ENCODE measurements at regions not wholly inside any gene's neighbourhood (a gene's known extent, or its start where the extent isn't known, plus 50 kb on each side); places are given as distances from the start of the nearest gene placed in this dataset.

DNA sequence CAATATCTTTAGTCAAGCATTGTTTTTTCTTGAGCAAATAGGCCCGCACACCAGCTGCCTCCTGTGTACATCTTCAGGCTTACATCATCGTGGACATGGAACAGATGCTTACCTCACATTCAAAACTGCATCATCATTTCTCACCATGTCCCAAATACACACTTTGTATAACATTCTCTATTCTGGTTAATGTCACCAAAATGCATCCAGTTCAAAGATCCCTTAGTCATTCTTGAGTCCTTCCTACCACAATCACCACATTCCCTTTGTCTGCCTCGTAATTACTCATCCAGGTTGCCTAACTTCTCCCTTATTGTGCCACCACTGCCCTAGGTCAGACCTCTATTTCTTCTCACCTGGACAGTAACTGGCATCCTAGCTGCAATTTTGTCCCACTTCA lies 373.7 kb upstream of the GALNT5 start:
- H3K4me3 ChIP-seq (replicated peaks; ENCODE audit: low read depth, low read length), result no peak overlapping the region
- DNase-seq (ENCODE audit: extremely low read depth, low read depth), result no peak
- TF ChIP-seq, protein P1, sequence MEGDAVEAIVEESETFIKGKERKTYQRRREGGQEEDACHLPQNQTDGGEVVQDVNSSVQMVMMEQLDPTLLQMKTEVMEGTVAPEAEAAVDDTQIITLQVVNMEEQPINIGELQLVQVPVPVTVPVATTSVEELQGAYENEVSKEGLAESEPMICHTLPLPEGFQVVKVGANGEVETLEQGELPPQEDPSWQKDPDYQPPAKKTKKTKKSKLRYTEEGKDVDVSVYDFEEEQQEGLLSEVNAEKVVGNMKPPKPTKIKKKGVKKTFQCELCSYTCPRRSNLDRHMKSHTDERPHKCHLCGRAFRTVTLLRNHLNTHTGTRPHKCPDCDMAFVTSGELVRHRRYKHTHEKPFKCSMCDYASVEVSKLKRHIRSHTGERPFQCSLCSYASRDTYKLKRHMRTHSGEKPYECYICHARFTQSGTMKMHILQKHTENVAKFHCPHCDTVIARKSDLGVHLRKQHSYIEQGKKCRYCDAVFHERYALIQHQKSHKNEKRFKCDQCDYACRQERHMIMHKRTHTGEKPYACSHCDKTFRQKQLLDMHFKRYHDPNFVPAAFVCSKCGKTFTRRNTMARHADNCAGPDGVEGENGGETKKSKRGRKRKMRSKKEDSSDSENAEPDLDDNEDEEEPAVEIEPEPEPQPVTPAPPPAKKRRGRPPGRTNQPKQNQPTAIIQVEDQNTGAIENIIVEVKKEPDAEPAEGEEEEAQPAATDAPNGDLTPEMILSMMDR (IDR thresholded peaks at IDR 0.05; ENCODE audit: low read depth, low read length, missing control alignments), result no peak

GRCh38 chr2:156884216-156884615 lies 373.3 kb upstream of the GALNT5 start:
- H3K4me3 ChIP-seq (replicated peaks; ENCODE audit: low read depth, low read length), result no peak overlapping the region
- no peak for DNase-seq (ENCODE audit: extremely low read depth, low read depth)
- TF ChIP-seq, protein P1 (IDR thresholded peaks at IDR 0.05; ENCODE audit: low read depth, low read length, missing control alignments), result no peak

GRCh38 chr2:156890529-156891148 lies 366.9 kb upstream of the GALNT5 start:
- no peak overlapping the region for H3K4me3 ChIP-seq (replicated peaks; ENCODE audit: low read depth, low read length)
- TF ChIP-seq, protein P1 (IDR thresholded peaks at IDR 0.05; ENCODE audit: low read depth, low read length, missing control alignments), result no peak
- DNase-seq (ENCODE audit: extremely low read depth, low read depth), result no peak

- TF ChIP-seq, protein P1 (IDR thresholded peaks at IDR 0.05; ENCODE audit: low read depth, low read length, missing control alignments), result no peak
- DNase-seq (ENCODE audit: extremely low read depth, low read depth), result no peak
These were observed 365.9 kb upstream of the GALNT5 start for GRCh38 chr2:156891609-156892008.

GRCh38 chr2:156892467-156893281 lies 364.8 kb upstream of the GALNT5 start:
- H3K4me3 ChIP-seq (replicated peaks; ENCODE audit: low read depth, low read length), result peak overlapping the region; percentile 19
- TF ChIP-seq, protein P1 (IDR thresholded peaks at IDR 0.05; ENCODE audit: low read depth, low read length, missing control alignments), result peak; percentile 38
- DNase-seq (ENCODE audit: extremely low read depth, low read depth), result peak; percentile 40

More at GRCh38 chr2:156891609-156892008, 365.9 kb upstream of the GALNT5 start:
- no peak overlapping the region for H3K4me3 ChIP-seq (replicated peaks; ENCODE audit: low read depth, low read length)

DNA sequence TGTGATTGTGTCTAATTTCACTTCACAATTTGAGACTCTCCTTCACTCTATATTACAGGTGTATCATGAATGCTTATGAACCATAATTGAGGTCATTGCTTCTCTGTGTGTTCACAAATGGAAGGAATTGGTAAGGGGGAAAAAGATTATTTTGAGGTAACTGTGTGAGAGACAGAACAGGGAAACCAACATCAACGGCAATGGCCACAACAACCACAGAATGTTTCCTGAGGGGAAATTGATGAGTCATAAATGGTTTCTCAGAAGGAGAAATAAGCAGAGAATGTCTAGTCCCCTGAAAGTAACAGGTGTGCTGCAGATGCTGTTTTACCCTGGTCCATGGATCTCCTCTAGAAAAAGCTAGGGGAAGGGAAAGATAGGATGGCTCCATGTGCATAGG lies 361.2 kb upstream of the GALNT5 start:
- DNase-seq (ENCODE audit: extremely low read depth, low read depth), result peak; percentile 69

More for the DNA sequence above, 361.2 kb upstream of the GALNT5 start:
- no peak overlapping the region for H3K4me3 ChIP-seq (replicated peaks; ENCODE audit: low read depth, low read length)
- TF ChIP-seq, protein P1 (IDR thresholded peaks at IDR 0.05; ENCODE audit: low read depth, low read length, missing control alignments), result no peak

Measured in HFF-Myc (cell line).